T-helper 2 cell treated with Interferon-gamma antibody and Interleukin-4, amounts not matched to agents 100 ng/mL and 5 ng/mL, for 36 hours (primary cell): ENCODE measurements at regions not wholly inside any gene's neighbourhood (a gene's known extent, or its start where the extent isn't known, plus 50 kb on each side); places are given as distances from the start of the nearest gene placed in this dataset.
"Not testable (repeated sequence)": the region's sequence is repeated elsewhere in the genome, so short reads cannot be mapped to it uniquely, and the experiment has no call there.

Experiments used
- intact Hi-C: fragments of 100-400 bp; cut with micrococcal nuclease; formaldehyde crosslinking; loops from one replicate; pipeline ENCODE4 v1.15.1; 2023

- intact Hi-C loops, result no loop called here
Measured at GRCh38 chr12:34402899-34403705, 380.8 kb downstream of the ALG10 start.

- intact Hi-C loops, result no loop called here
Measured at GRCh38 chr12:34403706-34404376, 381.5 kb downstream of the ALG10 start.

GRCh38 chr12:34404377-34405285 lies 382.3 kb downstream of the ALG10 start:
- intact Hi-C loops, result no loop called here

- intact Hi-C loops, result no loop called here
Measured at GRCh38 chr12:34405286-34406227, 383.3 kb downstream of the ALG10 start.

- intact Hi-C loops, result no loop called here
Measured at GRCh38 chr12:34406228-34406995, 384.1 kb downstream of the ALG10 start.

GRCh38 chr12:34406996-34407300 lies 384.7 kb downstream of the ALG10 start:
- intact Hi-C loops, result no loop called here

GRCh38 chr12:34407813-34408212 lies 385.5 kb downstream of the ALG10 start:
- intact Hi-C loops, result no loop called here

- intact Hi-C loops, result not testable (repeated sequence)
Measured at GRCh38 chr12:34431509-34431908, 409.2 kb downstream of the ALG10 start.
